22Rv1 (cell line): ENCODE measurements at regions not wholly inside any gene's neighbourhood (a gene's known extent, or its start where the extent isn't known, plus 50 kb on each side); places are given as distances from the start of the nearest gene placed in this dataset.

Source experiments
- ZFX ChIP-seq: fragments of 450-650 bp; IDR thresholded peaks from 2 replicates; pipeline ENCODE4 v1.6.1; 2017; ENCODE audit warnings: antibody characterized with exemption, borderline replicate concordance
- TF ChIP-seq, protein P1 (sequence below): fragments of 450-650 bp; IDR thresholded peaks from 2 replicates; pipeline ENCODE4 v1.5.1; 2017; ENCODE audit warnings: mild to moderate bottlenecking

DNA sequence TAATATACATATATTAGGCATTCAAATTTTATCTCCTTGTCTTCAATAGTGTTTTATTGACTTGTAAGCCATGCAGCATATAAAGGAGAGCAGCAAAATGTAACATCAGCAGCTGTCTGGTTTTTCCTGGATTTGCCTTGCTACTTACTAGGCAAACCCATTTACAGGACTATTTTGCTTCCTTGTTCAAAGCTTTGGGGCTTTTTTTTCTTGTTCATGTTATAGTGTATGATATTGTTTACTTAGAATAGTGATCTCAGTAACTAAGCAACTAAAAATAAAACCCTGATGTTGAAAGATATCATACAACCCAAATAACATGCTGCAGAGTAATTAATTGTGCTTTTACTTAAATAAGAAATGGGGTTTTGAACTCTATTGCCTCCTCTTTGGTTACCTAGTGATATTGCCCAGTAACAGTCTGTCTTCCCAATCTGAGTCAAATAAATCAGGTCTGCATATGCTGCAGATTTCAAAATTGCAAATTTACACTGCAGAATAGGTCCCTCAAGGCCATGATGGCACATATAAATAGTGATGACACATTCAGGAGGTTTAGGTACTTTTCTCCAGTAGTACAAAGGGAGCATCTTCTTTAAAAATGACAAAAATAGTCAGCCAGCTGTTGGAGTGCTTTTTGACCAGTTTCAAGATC is 578.1 kb upstream of the NECTIN3 start:
- TF ChIP-seq, protein P1, sequence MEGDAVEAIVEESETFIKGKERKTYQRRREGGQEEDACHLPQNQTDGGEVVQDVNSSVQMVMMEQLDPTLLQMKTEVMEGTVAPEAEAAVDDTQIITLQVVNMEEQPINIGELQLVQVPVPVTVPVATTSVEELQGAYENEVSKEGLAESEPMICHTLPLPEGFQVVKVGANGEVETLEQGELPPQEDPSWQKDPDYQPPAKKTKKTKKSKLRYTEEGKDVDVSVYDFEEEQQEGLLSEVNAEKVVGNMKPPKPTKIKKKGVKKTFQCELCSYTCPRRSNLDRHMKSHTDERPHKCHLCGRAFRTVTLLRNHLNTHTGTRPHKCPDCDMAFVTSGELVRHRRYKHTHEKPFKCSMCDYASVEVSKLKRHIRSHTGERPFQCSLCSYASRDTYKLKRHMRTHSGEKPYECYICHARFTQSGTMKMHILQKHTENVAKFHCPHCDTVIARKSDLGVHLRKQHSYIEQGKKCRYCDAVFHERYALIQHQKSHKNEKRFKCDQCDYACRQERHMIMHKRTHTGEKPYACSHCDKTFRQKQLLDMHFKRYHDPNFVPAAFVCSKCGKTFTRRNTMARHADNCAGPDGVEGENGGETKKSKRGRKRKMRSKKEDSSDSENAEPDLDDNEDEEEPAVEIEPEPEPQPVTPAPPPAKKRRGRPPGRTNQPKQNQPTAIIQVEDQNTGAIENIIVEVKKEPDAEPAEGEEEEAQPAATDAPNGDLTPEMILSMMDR, result no peak
- no peak for TF ChIP-seq ZFX
